GM10266 (cell line): ENCODE measurements at regions not wholly inside any gene's neighbourhood (a gene's known extent, or its start where the extent isn't known, plus 50 kb on each side); places are given as distances from the start of the nearest gene placed in this dataset.

Experiments used
- DNase-seq: peaks from one replicate; pipeline ENCODE4 v3.0.0; 2012; ENCODE audit errors: extremely low spot score
- CTCF ChIP-seq: IDR thresholded peaks from 2 replicates; pipeline ENCODE4 v1.5.1; 2012; ENCODE audit warnings: mild to moderate bottlenecking, low read depth; ENCODE audit not compliant: control insufficient read depth, insufficient read depth; ENCODE audit errors: missing control alignments

GRCh38 chr2:6078414-6078813, 386.2 kb downstream of the SOX11 start:
- no peak for DNase-seq
- no peak for TF ChIP-seq CTCF

GRCh38 chr2:6079405-6079804, 387.2 kb downstream of the SOX11 start:
- no peak for DNase-seq
- no peak for TF ChIP-seq CTCF

GRCh38 chr2:6080932-6081753, 389.0 kb downstream of the SOX11 start:
- TF ChIP-seq CTCF = no peak
- no peak for DNase-seq

- DNase-seq = no peak
- no peak for TF ChIP-seq CTCF
Observed at GRCh38 chr2:6081955-6082624, 389.9 kb downstream of the SOX11 start.

GRCh38 chr2:6082625-6083018, 390.4 kb downstream of the SOX11 start:
- TF ChIP-seq CTCF = no peak
- DNase-seq = no peak

- no peak for DNase-seq
- TF ChIP-seq CTCF = no peak
Observed at GRCh38 chr2:6083136-6083535, 391.0 kb downstream of the SOX11 start.

GRCh38 chr2:6089474-6089873, 397.3 kb downstream of the SOX11 start:
- TF ChIP-seq CTCF = no peak
- DNase-seq = no peak
